Mesothelial cell of epicardium (in vitro differentiated cells): ENCODE measurements at regions not wholly inside any gene's neighbourhood (a gene's known extent, or its start where the extent isn't known, plus 50 kb on each side); places are given as distances from the start of the nearest gene placed in this dataset.
"Not testable (repeated sequence)": the region's sequence is repeated elsewhere in the genome, so short reads cannot be mapped to it uniquely, and the experiment has no call there.

Experiments used
- DNase-seq, 2 experiments: peaks; one replicate each; pipeline ENCODE4 v3.0.0; 2021; ENCODE audit warnings: low spot score in 2 of 2; ENCODE audit not compliant: unreplicated experiment in 2 of 2
- H3K27ac Mint-ChIP-seq: 2 replicates; pipeline ENCODE4 v1.8.0; 2021; ENCODE audit warnings: mixed read lengths
- H3K27me3 Mint-ChIP-seq: 2 replicates; pipeline ENCODE4 v1.8.0; 2021; ENCODE audit warnings: low read depth, mixed read lengths
- H3K36me3 Mint-ChIP-seq: 2 replicates; pipeline ENCODE4 v1.8.0; 2021; ENCODE audit warnings: mixed read lengths
- H3K4me1 Mint-ChIP-seq: 2 replicates; pipeline ENCODE4 v1.8.0; 2021; ENCODE audit warnings: mixed read lengths
- H3K4me3 Mint-ChIP-seq: 2 replicates; pipeline ENCODE4 v1.8.0; 2021; ENCODE audit warnings: mild to moderate bottlenecking, moderate library complexity, mixed read lengths
- H3K9me3 Mint-ChIP-seq: 2 replicates; pipeline ENCODE4 v1.8.0; 2021; ENCODE audit warnings: mixed read lengths
- CTCF ChIP-seq: fragments of 200-600 bp; sonication (generic); IDR thresholded peaks from one replicate; pipeline ENCODE4 v1.5.0; 2021; ENCODE audit warnings: antibody characterized with exemption; ENCODE audit not compliant: unreplicated experiment

- Mint-ChIP-seq H3K36me3 (peaks cover 2% of the 10 kb centered on the region), H3K4me3 (no peak overlapping the region), H3K9me3 (peaks cover 75% of the 10 kb centered on the region), H3K27ac (no peak overlapping the region), H3K27me3 (no peaks in the 10 kb centered on the region), H3K4me1 (no peaks in the 10 kb centered on the region)
- TF ChIP-seq CTCF, result no peak
- no peak for DNase-seq
Measured at GRCh38 chr11:50192743-50193142, 160.1 kb downstream of the OR4C45 start.

DNA sequence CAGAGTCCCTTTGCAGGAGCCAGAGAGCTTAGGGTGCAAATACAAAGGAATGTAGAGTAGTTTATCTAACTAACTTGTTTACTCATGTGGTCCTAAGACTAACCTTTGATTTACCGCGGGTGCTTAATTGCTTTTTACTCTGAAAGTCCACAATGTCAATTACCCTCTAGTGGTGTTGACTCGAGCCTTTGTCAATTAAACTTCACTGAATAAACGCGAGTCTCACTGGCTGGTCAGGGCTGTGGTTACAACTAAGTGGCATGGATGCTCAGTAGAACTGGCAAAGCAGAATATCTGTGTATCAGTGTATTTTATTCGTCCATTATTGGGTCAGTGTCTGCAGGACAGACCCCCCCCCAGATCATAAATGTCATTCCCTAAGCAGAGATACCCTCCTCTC, 181.7 kb downstream of the OR4C45 start:
- DNase-seq, result no peak
- H3K4me1 Mint-ChIP-seq, result no peaks in the 10 kb centered on the region
- no peaks in the 10 kb centered on the region for H3K27me3 Mint-ChIP-seq
- no peak overlapping the region for H3K27ac Mint-ChIP-seq
- TF ChIP-seq CTCF, result no peak
- no peak overlapping the region for H3K4me3 Mint-ChIP-seq
- H3K36me3 Mint-ChIP-seq, result no peaks in the 10 kb centered on the region
- H3K9me3 Mint-ChIP-seq, result peaks cover 64% of the 10 kb centered on the region

- Mint-ChIP-seq H3K9me3 (peaks cover 47% of the 10 kb centered on the region), H3K27me3 (no peaks in the 10 kb centered on the region), H3K4me1 (no peaks in the 10 kb centered on the region), H3K4me3 (no peak overlapping the region), H3K27ac (no peak overlapping the region), H3K36me3 (no peaks in the 10 kb centered on the region)
- TF ChIP-seq CTCF, result no peak
- DNase-seq, result no peak
Measured at GRCh38 chr11:50220651-50221050, 188.0 kb downstream of the OR4C45 start.

GRCh38 chr11:50238368-50238767, 205.7 kb downstream of the OR4C45 start:
- not testable (repeated sequence) for H3K27ac Mint-ChIP-seq, H3K36me3 Mint-ChIP-seq, H3K4me3 Mint-ChIP-seq, H3K27me3 Mint-ChIP-seq, H3K4me1 Mint-ChIP-seq, DNase-seq
- peaks cover 34% of the 10 kb centered on the region for H3K9me3 Mint-ChIP-seq

GRCh38 chr11:50246183-50246582, 213.5 kb downstream of the OR4C45 start:
- Mint-ChIP-seq H3K9me3 (peaks cover 31% of the 10 kb centered on the region), H3K27me3 (no peaks in the 10 kb centered on the region), H3K4me3 (no peak overlapping the region), H3K36me3 (no peaks in the 10 kb centered on the region), H3K27ac (no peak overlapping the region), H3K4me1 (no peaks in the 10 kb centered on the region)
- DNase-seq, result no peak
- no peak for TF ChIP-seq CTCF

DNA sequence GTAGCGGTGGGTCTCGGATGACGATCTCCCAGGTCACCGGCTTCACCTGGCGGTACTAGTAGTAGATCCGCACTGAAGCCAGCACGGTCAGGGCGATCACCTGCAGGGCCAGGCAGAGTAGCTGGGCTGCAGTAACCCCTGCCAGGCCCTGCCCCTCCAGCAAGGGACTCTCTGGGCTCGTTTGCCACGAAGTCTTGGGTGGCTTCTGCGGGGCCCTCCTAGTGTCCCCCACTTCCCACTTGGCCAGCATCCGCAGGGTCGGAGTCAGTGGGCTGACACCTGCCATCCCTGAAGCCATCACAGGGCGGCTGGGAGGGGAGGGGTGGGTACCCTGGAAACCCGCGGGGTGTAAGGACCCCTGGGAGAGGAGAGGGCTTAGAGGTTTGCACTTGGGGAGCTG, 214.0 kb downstream of the OR4C45 start:
- no peak overlapping the region for H3K4me3 Mint-ChIP-seq
- H3K36me3 Mint-ChIP-seq, result no peaks in the 10 kb centered on the region
- no peak for TF ChIP-seq CTCF
- no peak overlapping the region for H3K27ac Mint-ChIP-seq
- peaks cover 34% of the 10 kb centered on the region for H3K9me3 Mint-ChIP-seq
- no peaks in the 10 kb centered on the region for H3K4me1 Mint-ChIP-seq
- DNase-seq, result no peak
- no peaks in the 10 kb centered on the region for H3K27me3 Mint-ChIP-seq
